ENCODE measurements at regions not wholly inside any gene's neighbourhood (a gene's known extent, or its start where the extent isn't known, plus 50 kb on each side); places are given as distances from the start of the nearest gene placed in this dataset.

- Mint-ChIP-seq H3K4me3 (no peak overlapping the region), H3K36me3 (ENCODE audit: low read depth) (no peaks in the 10 kb centered on the region), H3K27me3 (no peaks in the 10 kb centered on the region), H3K4me1 (ENCODE audit: low read depth) (no peaks in the 10 kb centered on the region), H3K9me3 (peaks cover 3% of the 10 kb centered on the region), H3K27ac (no peak overlapping the region)
- no peak for TF ChIP-seq CTCF (IDR thresholded peaks at IDR 0.05)
- peaks cover 0 to 4% of the 10 kb centered on the region in 2 experiments for H3K9me3 ChIP-seq (ENCODE audit: control insufficient read depth in 1 of 2, insufficient read depth in 1 of 2, low read length in 2 of 2)
- H3K27ac ChIP-seq (ENCODE audit: low read depth in 1 of 2, low read length in 2 of 2), result no peak overlapping the region
- DNase-seq (no peak), ATAC-seq (ENCODE audit: poor library complexity) (no peak)
- no peaks in the 10 kb centered on the region for H3K36me3 ChIP-seq (ENCODE audit: insufficient read depth, low read length)
- H3K27me3 ChIP-seq (ENCODE audit: control insufficient read depth in 1 of 2, insufficient read depth in 2 of 2, low read length in 2 of 2), result no peaks in the 10 kb centered on the region
- POLR2A ChIA-PET, result no interaction called here
- intact Hi-C loops (cut with DNase I, micrococcal nuclease), result no loop called here
- H3K4me3 ChIP-seq (ENCODE audit: low read length), result no peak overlapping the region
- CTCF ChIA-PET, result no interaction called here
- H3K4me1 ChIP-seq (ENCODE audit: insufficient read depth, low read length), result no peaks in the 10 kb centered on the region
These were observed 650.0 kb upstream of the SGCD start for GRCh38 chr5:155676967-155677366.

GRCh38 chr5:155678371-155678770 lies 648.6 kb upstream of the SGCD start:
- ATAC-seq (ENCODE audit: poor library complexity) (no peak), DNase-seq (no peak)
- H3K27me3 ChIP-seq (ENCODE audit: control insufficient read depth in 1 of 2, insufficient read depth in 2 of 2, low read length in 2 of 2), result peaks cover 0 to 6% of the 10 kb centered on the region in 2 experiments
- no peak overlapping the region for H3K27ac ChIP-seq (ENCODE audit: low read depth in 1 of 2, low read length in 2 of 2)
- ChIA-PET POLR2A (no interaction called here), CTCF (no interaction called here)
- Mint-ChIP-seq H3K36me3 (ENCODE audit: low read depth) (no peaks in the 10 kb centered on the region), H3K4me1 (ENCODE audit: low read depth) (no peaks in the 10 kb centered on the region), H3K27me3 (peaks cover 5% of the 10 kb centered on the region), H3K4me3 (no peak overlapping the region), H3K27ac (no peak overlapping the region), H3K9me3 (peaks cover 3% of the 10 kb centered on the region)
- no peaks in the 10 kb centered on the region for H3K36me3 ChIP-seq (ENCODE audit: insufficient read depth, low read length)
- H3K4me3 ChIP-seq (ENCODE audit: low read length), result no peak overlapping the region
- intact Hi-C loops (cut with DNase I, micrococcal nuclease), result no loop called here
- no peaks in the 10 kb centered on the region for H3K4me1 ChIP-seq (ENCODE audit: insufficient read depth, low read length)
- TF ChIP-seq CTCF (IDR thresholded peaks at IDR 0.05), result no peak
- H3K9me3 ChIP-seq (ENCODE audit: control insufficient read depth in 1 of 2, insufficient read depth in 1 of 2, low read length in 2 of 2), result peaks cover 0 to 8% of the 10 kb centered on the region in 2 experiments

GRCh38 chr5:155679530-155679929 lies 647.4 kb upstream of the SGCD start:
- Mint-ChIP-seq H3K9me3 (peaks cover 3% of the 10 kb centered on the region), H3K27me3 (peaks cover 10% of the 10 kb centered on the region), H3K4me3 (no peak overlapping the region), H3K36me3 (ENCODE audit: low read depth) (no peaks in the 10 kb centered on the region), H3K27ac (no peak overlapping the region), H3K4me1 (ENCODE audit: low read depth) (no peaks in the 10 kb centered on the region)
- ATAC-seq (ENCODE audit: poor library complexity), result no peak
- H3K36me3 ChIP-seq (ENCODE audit: insufficient read depth, low read length), result no peaks in the 10 kb centered on the region
- H3K9me3 ChIP-seq (ENCODE audit: control insufficient read depth in 1 of 2, insufficient read depth in 1 of 2, low read length in 2 of 2), result peaks cover 0 to 13% of the 10 kb centered on the region in 2 experiments
- TF ChIP-seq CTCF (IDR thresholded peaks at IDR 0.05), result no peak
- intact Hi-C loops (cut with DNase I, micrococcal nuclease), result no loop called here
- no peak overlapping the region for H3K4me3 ChIP-seq (ENCODE audit: low read length)
- peaks cover 0 to 11% of the 10 kb centered on the region in 2 experiments for H3K27me3 ChIP-seq (ENCODE audit: control insufficient read depth in 1 of 2, insufficient read depth in 2 of 2, low read length in 2 of 2)
- DNase-seq, result no peak
- POLR2A ChIA-PET, result no interaction called here
- H3K27ac ChIP-seq (ENCODE audit: low read depth in 1 of 2, low read length in 2 of 2), result no peak overlapping the region
- H3K4me1 ChIP-seq (ENCODE audit: insufficient read depth, low read length), result no peaks in the 10 kb centered on the region
- CTCF ChIA-PET, result no interaction called here
